ENCODE measurements at regions not wholly inside any gene's neighbourhood (a gene's known extent, or its start where the extent isn't known, plus 50 kb on each side); places are given as distances from the start of the nearest gene placed in this dataset.

GRCh38 chr7:49255054-49255453 lies 330.7 kb downstream of the CDC14C start:
- no peak for DNase-seq

GRCh38 chr7:49260538-49260937 lies 336.2 kb downstream of the CDC14C start:
- no peak for DNase-seq

- no peak for DNase-seq
These were observed 337.6 kb downstream of the CDC14C start for GRCh38 chr7:49261928-49262327.

- no peak for DNase-seq
These were observed 340.2 kb downstream of the CDC14C start for GRCh38 chr7:49264530-49264929.

GRCh38 chr7:49273897-49274296 lies 349.6 kb downstream of the CDC14C start:
- DNase-seq, result no peak

- DNase-seq, result no peak
These were observed 355.5 kb downstream of the CDC14C start for GRCh38 chr7:49279891-49280290.

- DNase-seq, result no peak
These were observed 363.3 kb downstream of the CDC14C start for GRCh38 chr7:49287653-49288052.

- DNase-seq, result no peak
These were observed 370.3 kb downstream of the CDC14C start for GRCh38 chr7:49294611-49295010.

GRCh38 chr7:49295146-49295545 lies 370.8 kb downstream of the CDC14C start:
- no peak for DNase-seq

GRCh38 chr7:49297958-49298357 lies 373.6 kb downstream of the CDC14C start:
- DNase-seq, result no peak

GRCh38 chr7:49308787-49309186 lies 384.4 kb downstream of the CDC14C start:
- DNase-seq, result no peak

- no peak for DNase-seq
These were observed 395.7 kb downstream of the CDC14C start for GRCh38 chr7:49320083-49320482.

- DNase-seq, result no peak
These were observed 397.5 kb downstream of the CDC14C start for GRCh38 chr7:49321843-49322242.

GRCh38 chr7:49322476-49322875 lies 398.1 kb downstream of the CDC14C start:
- DNase-seq, result no peak

- no peak for DNase-seq
These were observed 399.7 kb downstream of the CDC14C start for GRCh38 chr7:49324040-49324439.

- no peak for DNase-seq
These were observed 400.4 kb downstream of the CDC14C start for GRCh38 chr7:49324707-49325106.

- DNase-seq, result no peak
These were observed 401.2 kb downstream of the CDC14C start for GRCh38 chr7:49325571-49325970.

- DNase-seq, result no peak
These were observed 402.8 kb downstream of the CDC14C start for GRCh38 chr7:49327155-49327554.

GRCh38 chr7:49333180-49333881 lies 409.0 kb downstream of the CDC14C start:
- no peak for DNase-seq

- DNase-seq, result no peak
These were observed 417.5 kb downstream of the CDC14C start for GRCh38 chr7:49341849-49342248.

GRCh38 chr7:49344556-49344955 lies 420.2 kb downstream of the CDC14C start:
- no peak for DNase-seq

GRCh38 chr7:49346195-49346899 lies 422.0 kb downstream of the CDC14C start:
- no peak for DNase-seq

- no peak for DNase-seq
These were observed 406.4 kb upstream of the VWC2 start for GRCh38 chr7:49367072-49367471.

GRCh38 chr7:49371771-49372170 lies 401.7 kb upstream of the VWC2 start:
- DNase-seq, result no peak
